B cell (primary cell): ENCODE measurements at regions not wholly inside any gene's neighbourhood (a gene's known extent, or its start where the extent isn't known, plus 50 kb on each side); places are given as distances from the start of the nearest gene placed in this dataset.

ENCODE experiments used
- CTCF ChIP-seq: fragments of 200-600 bp; IDR thresholded peaks from one replicate; pipeline ENCODE4 v1.8.0; 2022; ENCODE audit warnings: antibody characterized with exemption, mild to moderate bottlenecking
- EZH2 ChIP-seq: IDR thresholded peaks from 2 replicates; pipeline ENCODE4 v1.6.1; 2012; ENCODE audit warnings: borderline replicate concordance, low read depth, mild to moderate bottlenecking, moderate library complexity, low read length; ENCODE audit not compliant: insufficient read depth, poor library complexity, severe bottlenecking

- TF ChIP-seq CTCF: no peak
- TF ChIP-seq EZH2: no peak
Measured at GRCh38 chr18:65942104-65942503, 191.3 kb downstream of the CDH7 start.
